ENCODE measurements at regions not wholly inside any gene's neighbourhood (a gene's known extent, or its start where the extent isn't known, plus 50 kb on each side); places are given as distances from the start of the nearest gene placed in this dataset.

DNA sequence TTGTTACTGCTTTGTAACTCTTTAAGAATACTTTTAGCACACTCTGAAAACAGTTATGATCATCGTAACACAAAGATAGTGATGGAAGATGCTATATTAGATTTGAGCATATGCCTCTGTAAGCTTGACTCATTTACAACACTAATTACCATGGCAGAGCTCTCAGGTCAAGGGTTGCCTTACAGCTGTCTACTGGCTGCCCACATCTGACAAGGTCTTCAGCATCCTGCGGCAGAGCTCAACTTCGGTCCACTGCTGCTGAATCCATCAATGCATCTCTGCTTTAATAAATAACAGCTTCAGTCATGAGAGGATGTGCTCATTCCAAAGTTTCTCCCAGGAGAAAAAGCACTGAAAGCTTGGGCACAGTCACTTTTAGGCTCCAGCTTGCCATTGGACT lies 449.4 kb downstream of the RASEF start:
- Histone ChIP-seq H2AFZ (ENCODE audit: low read length) (no peak overlapping the region), H3K79me2 (ENCODE audit: low read length) (no peaks in the 10 kb centered on the region), H3K9ac (ENCODE audit: low read length) (no peak overlapping the region), H3K4me3 (ENCODE audit: low read length) (no peak overlapping the region), H3K27ac (ENCODE audit: low read length) (no peak overlapping the region), H3K4me2 (ENCODE audit: low read depth, low read length, poor library complexity, severe bottlenecking) (no peak overlapping the region), H4K20me1 (ENCODE audit: insufficient read depth, low read depth, low read length) (no peaks in the 10 kb centered on the region), H3K27me3 (ENCODE audit: low read length) (no peaks in the 10 kb centered on the region), H3K4me1 (ENCODE audit: low read length) (no peaks in the 10 kb centered on the region), H3K9me3 (ENCODE audit: low read length) (no peaks in the 10 kb centered on the region), H3K36me3 (ENCODE audit: insufficient read depth, low read length) (no peaks in the 10 kb centered on the region), H3K9me2 (replicated peaks; ENCODE audit: insufficient read depth, low read length) (no peaks in the 10 kb centered on the region)
- DNase-seq = no peak

DNA sequence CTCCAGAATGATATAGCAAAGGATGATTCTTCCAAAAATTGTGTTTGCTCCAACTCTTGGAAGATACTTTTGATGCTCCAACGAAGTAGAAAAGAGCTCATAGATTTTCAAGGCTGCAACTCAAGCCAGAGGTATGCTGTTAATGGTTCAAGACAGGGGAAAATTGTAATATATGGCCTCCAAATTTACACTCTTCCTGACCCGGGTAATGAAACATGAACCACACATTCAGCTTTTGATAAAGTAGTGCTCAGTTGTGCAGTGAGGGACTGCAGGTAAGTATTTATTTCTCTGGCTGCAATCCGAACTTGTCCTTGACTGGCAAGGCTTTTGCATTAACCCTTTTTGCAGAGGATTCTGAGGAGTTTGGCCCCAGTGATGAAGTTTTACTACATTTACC lies 446.4 kb downstream of the RASEF start:
- Histone ChIP-seq H3K4me2 (ENCODE audit: low read depth, low read length, poor library complexity, severe bottlenecking) (no peak overlapping the region), H3K9ac (ENCODE audit: low read length) (no peak overlapping the region), H3K9me2 (replicated peaks; ENCODE audit: insufficient read depth, low read length) (no peaks in the 10 kb centered on the region), H3K79me2 (ENCODE audit: low read length) (no peaks in the 10 kb centered on the region), H4K20me1 (ENCODE audit: insufficient read depth, low read depth, low read length) (no peaks in the 10 kb centered on the region), H3K27ac (ENCODE audit: low read length) (no peak overlapping the region), H3K9me3 (ENCODE audit: low read length) (peaks cover 6% of the 10 kb centered on the region), H2AFZ (ENCODE audit: low read length) (no peak overlapping the region), H3K36me3 (ENCODE audit: insufficient read depth, low read length) (no peaks in the 10 kb centered on the region), H3K27me3 (ENCODE audit: low read length) (no peaks in the 10 kb centered on the region), H3K4me1 (ENCODE audit: low read length) (no peaks in the 10 kb centered on the region), H3K4me3 (ENCODE audit: low read length) (no peak overlapping the region)
- no peak for DNase-seq

DNA sequence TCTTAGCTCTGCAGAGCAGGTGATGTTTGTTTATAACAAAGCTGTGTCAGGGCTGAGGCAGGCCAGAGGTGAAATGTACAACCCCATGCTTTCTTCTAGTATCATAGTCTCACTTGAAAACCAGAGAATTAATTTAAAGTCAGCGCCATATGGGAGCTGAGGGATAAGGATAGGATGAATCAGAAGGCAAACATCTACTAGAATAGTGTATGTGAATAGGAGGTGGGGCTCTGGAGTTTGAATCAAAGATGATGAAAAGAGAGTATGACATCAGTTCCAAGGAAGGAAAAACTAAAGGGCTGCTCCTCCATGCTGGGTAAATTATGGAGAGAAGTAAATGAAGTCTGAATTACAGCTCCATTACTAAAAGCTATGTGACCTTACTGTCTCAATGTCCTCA lies 441.5 kb downstream of the RASEF start:
- no peak overlapping the region for H3K9ac ChIP-seq (ENCODE audit: low read length)
- H3K4me3 ChIP-seq (ENCODE audit: low read length) = no peak overlapping the region
- H3K9me2 ChIP-seq (replicated peaks; ENCODE audit: insufficient read depth, low read length) = no peaks in the 10 kb centered on the region
- H2AFZ ChIP-seq (ENCODE audit: low read length) = no peak overlapping the region
- no peaks in the 10 kb centered on the region for H4K20me1 ChIP-seq (ENCODE audit: insufficient read depth, low read depth, low read length)
- H3K27me3 ChIP-seq (ENCODE audit: low read length) = no peaks in the 10 kb centered on the region
- DNase-seq = no peak
- peaks cover 10% of the 10 kb centered on the region for H3K9me3 ChIP-seq (ENCODE audit: low read length)
- no peaks in the 10 kb centered on the region for H3K36me3 ChIP-seq (ENCODE audit: insufficient read depth, low read length)
- H3K27ac ChIP-seq (ENCODE audit: low read length) = no peak overlapping the region
- H3K4me2 ChIP-seq (ENCODE audit: low read depth, low read length, poor library complexity, severe bottlenecking) = no peak overlapping the region
- no peaks in the 10 kb centered on the region for H3K4me1 ChIP-seq (ENCODE audit: low read length)
- no peaks in the 10 kb centered on the region for H3K79me2 ChIP-seq (ENCODE audit: low read length)

DNA sequence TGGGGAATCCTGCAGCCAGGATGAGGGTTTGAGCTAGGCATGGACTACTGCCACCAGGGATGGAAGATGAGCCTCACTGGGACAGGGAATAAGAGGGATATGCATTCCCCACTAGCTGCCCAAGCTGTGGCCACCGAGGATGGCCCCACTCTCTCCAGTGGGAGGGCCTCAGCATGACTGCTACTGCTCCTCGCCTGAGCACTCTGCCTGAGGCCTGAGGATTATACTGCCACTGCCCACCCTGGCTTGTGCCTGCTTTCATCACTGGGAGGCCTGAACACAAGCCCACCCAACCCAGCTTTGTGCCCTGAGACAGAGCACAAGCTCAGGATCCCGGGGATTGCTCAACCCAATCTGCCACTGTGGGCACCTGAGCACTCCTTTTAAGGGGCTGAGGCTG lies 425.6 kb downstream of the RASEF start:
- no peaks in the 10 kb centered on the region for H3K4me1 ChIP-seq (ENCODE audit: low read length)
- H3K27ac ChIP-seq (ENCODE audit: low read length) = no peak overlapping the region
- H3K9ac ChIP-seq (ENCODE audit: low read length) = no peak overlapping the region
- H3K79me2 ChIP-seq (ENCODE audit: low read length) = no peaks in the 10 kb centered on the region
- H3K9me3 ChIP-seq (ENCODE audit: low read length) = peaks cover 38% of the 10 kb centered on the region
- no peaks in the 10 kb centered on the region for H3K27me3 ChIP-seq (ENCODE audit: low read length)
- H3K36me3 ChIP-seq (ENCODE audit: insufficient read depth, low read length) = no peaks in the 10 kb centered on the region
- no peak overlapping the region for H3K4me2 ChIP-seq (ENCODE audit: low read depth, low read length, poor library complexity, severe bottlenecking)
- no peak overlapping the region for H2AFZ ChIP-seq (ENCODE audit: low read length)
- no peak for DNase-seq
- H4K20me1 ChIP-seq (ENCODE audit: insufficient read depth, low read depth, low read length) = no peaks in the 10 kb centered on the region
- H3K4me3 ChIP-seq (ENCODE audit: low read length) = no peak overlapping the region
- no peaks in the 10 kb centered on the region for H3K9me2 ChIP-seq (replicated peaks; ENCODE audit: insufficient read depth, low read length)

DNA sequence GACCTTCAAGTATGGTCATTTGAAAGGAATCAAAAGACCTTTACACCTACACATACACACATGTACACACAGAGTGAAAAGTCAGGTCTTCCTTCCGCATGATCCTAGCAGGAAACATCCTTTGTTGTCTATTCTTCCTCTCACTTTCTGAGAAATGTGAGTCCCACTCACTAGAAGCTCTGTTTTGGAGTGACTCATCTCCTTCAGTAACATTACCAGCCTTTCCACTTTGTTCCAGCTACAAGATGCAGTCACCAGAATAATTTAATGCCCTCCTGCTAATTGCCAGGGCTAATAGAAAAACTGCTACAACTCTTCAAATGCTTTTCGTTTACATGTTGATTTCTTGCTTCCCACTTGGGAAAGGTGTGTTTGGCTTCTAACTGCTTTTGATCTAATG lies 417.3 kb downstream of the RASEF start:
- Histone ChIP-seq H3K79me2 (ENCODE audit: low read length) (no peaks in the 10 kb centered on the region), H3K4me3 (ENCODE audit: low read length) (no peak overlapping the region), H3K36me3 (ENCODE audit: insufficient read depth, low read length) (no peaks in the 10 kb centered on the region), H3K27ac (ENCODE audit: low read length) (no peak overlapping the region), H4K20me1 (ENCODE audit: insufficient read depth, low read depth, low read length) (no peaks in the 10 kb centered on the region), H3K4me2 (ENCODE audit: low read depth, low read length, poor library complexity, severe bottlenecking) (no peak overlapping the region), H3K4me1 (ENCODE audit: low read length) (no peaks in the 10 kb centered on the region), H3K9ac (ENCODE audit: low read length) (no peak overlapping the region), H3K9me3 (ENCODE audit: low read length) (peaks cover 45% of the 10 kb centered on the region), H2AFZ (ENCODE audit: low read length) (no peak overlapping the region), H3K9me2 (replicated peaks; ENCODE audit: insufficient read depth, low read length) (no peaks in the 10 kb centered on the region), H3K27me3 (ENCODE audit: low read length) (no peaks in the 10 kb centered on the region)
- no peak for DNase-seq

DNA sequence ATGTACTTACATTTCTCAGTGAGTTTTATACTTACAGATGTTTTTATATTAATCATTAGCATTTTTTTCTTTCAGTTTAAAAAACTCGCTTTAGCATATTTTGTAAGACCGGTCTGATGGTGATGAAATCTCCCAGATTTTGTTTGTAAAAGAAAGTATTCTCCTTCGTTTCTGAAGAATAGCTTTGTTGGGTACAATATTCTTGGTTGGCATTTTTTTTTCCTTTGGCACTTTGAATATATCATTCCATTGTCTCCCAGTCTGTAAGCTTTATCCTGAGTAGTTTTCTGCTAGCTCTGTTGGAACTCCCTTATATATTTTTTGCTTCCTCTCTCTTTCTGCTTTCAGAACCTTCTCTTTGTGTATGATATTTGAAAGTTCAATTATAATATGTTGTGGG lies 412.6 kb downstream of the RASEF start:
- Histone ChIP-seq H3K79me2 (ENCODE audit: low read length) (no peaks in the 10 kb centered on the region), H2AFZ (ENCODE audit: low read length) (no peak overlapping the region), H4K20me1 (ENCODE audit: insufficient read depth, low read depth, low read length) (no peaks in the 10 kb centered on the region), H3K9ac (ENCODE audit: low read length) (no peak overlapping the region), H3K27me3 (ENCODE audit: low read length) (no peaks in the 10 kb centered on the region), H3K36me3 (ENCODE audit: insufficient read depth, low read length) (no peaks in the 10 kb centered on the region), H3K4me2 (ENCODE audit: low read depth, low read length, poor library complexity, severe bottlenecking) (no peak overlapping the region), H3K4me3 (ENCODE audit: low read length) (no peak overlapping the region), H3K9me2 (replicated peaks; ENCODE audit: insufficient read depth, low read length) (no peaks in the 10 kb centered on the region), H3K4me1 (ENCODE audit: low read length) (no peaks in the 10 kb centered on the region), H3K27ac (ENCODE audit: low read length) (no peak overlapping the region), H3K9me3 (ENCODE audit: low read length) (peaks cover 24% of the 10 kb centered on the region)
- no peak for DNase-seq

DNA sequence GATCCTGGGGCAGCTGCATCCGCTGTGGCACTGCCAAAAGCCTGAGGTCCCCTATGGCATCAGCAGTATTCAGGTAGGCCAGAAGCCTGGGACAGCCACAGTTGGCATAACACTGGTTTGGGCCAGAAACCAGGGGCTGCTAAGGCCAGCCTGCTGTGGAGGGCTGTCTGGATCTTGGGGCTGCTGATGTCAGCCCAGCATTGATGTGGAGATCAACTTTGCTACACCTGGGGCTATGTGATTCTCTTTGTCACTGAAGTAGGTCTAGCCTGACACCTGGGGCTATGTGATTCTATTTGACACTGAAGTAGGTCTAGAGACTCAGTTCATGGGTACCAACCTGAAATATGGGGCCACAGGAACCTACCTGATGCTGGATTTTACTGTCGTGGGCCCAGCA lies 411.5 kb downstream of the RASEF start:
- Histone ChIP-seq H2AFZ (ENCODE audit: low read length) (no peak overlapping the region), H3K4me3 (ENCODE audit: low read length) (no peak overlapping the region), H3K9me2 (replicated peaks; ENCODE audit: insufficient read depth, low read length) (no peaks in the 10 kb centered on the region), H3K9ac (ENCODE audit: low read length) (no peak overlapping the region), H3K27ac (ENCODE audit: low read length) (no peak overlapping the region), H3K4me2 (ENCODE audit: low read depth, low read length, poor library complexity, severe bottlenecking) (no peak overlapping the region), H4K20me1 (ENCODE audit: insufficient read depth, low read depth, low read length) (no peaks in the 10 kb centered on the region), H3K9me3 (ENCODE audit: low read length) (peaks cover 23% of the 10 kb centered on the region), H3K36me3 (ENCODE audit: insufficient read depth, low read length) (no peaks in the 10 kb centered on the region), H3K79me2 (ENCODE audit: low read length) (no peaks in the 10 kb centered on the region), H3K4me1 (ENCODE audit: low read length) (no peaks in the 10 kb centered on the region), H3K27me3 (ENCODE audit: low read length) (no peaks in the 10 kb centered on the region)
- DNase-seq = no peak

DNA sequence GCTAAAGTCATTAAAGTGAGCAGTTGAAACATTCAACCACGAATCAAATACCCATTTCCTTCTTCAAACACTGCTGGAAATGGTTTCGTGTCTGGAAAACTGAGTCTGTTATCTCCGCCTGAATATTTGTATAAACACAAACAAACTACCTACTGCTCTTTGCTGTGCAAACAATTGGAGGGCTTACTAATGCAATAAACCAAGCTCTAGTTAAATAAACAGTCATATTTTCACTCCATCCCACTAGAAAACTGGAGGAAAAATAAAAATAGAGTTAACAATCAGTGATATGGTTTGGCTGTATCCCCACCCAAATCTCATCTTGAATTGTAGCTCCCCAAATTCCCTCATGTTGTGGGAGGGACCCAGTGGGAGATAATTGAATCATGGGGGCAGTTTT lies 397.6 kb downstream of the RASEF start:
- no peaks in the 10 kb centered on the region for H3K27me3 ChIP-seq (ENCODE audit: low read length)
- H2AFZ ChIP-seq (ENCODE audit: low read length) = no peak overlapping the region
- H3K4me1 ChIP-seq (ENCODE audit: low read length) = no peaks in the 10 kb centered on the region
- no peaks in the 10 kb centered on the region for H3K36me3 ChIP-seq (ENCODE audit: insufficient read depth, low read length)
- no peak for DNase-seq
- H3K9me3 ChIP-seq (ENCODE audit: low read length) = peaks cover 4% of the 10 kb centered on the region
- H3K9ac ChIP-seq (ENCODE audit: low read length) = no peak overlapping the region
- no peaks in the 10 kb centered on the region for H3K9me2 ChIP-seq (replicated peaks; ENCODE audit: insufficient read depth, low read length)
- H3K27ac ChIP-seq (ENCODE audit: low read length) = no peak overlapping the region
- H3K4me2 ChIP-seq (ENCODE audit: low read depth, low read length, poor library complexity, severe bottlenecking) = no peak overlapping the region
- no peaks in the 10 kb centered on the region for H3K79me2 ChIP-seq (ENCODE audit: low read length)
- H3K4me3 ChIP-seq (ENCODE audit: low read length) = no peak overlapping the region
- no peaks in the 10 kb centered on the region for H4K20me1 ChIP-seq (ENCODE audit: insufficient read depth, low read depth, low read length)

DNA sequence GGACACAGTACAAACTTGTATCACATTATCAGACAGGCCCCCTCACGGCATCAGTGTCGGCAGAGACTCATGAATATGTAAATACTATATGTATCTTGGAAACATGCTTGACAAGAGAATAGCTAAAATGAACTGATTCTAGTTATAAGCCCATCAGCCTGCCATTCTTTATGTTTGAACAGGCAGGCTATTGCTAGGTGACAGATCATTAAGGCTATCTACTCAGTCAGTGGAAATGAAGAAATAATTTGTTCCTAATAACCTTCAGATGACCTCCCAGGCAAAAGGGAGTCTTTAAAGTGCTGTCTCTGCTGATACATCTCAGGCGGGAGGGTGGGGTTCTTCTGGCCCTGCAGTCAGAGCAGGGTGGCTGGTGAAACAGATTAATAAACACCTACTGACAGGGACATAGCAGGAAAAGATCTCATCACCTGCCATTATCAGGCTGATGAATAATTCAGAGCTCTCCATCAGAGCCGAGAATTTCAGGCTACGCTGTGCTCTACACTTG lies 394.2 kb downstream of the RASEF start:
- H3K27ac ChIP-seq (ENCODE audit: low read length) = no peak overlapping the region
- no peak overlapping the region for H3K4me3 ChIP-seq (ENCODE audit: low read length)
- no peaks in the 10 kb centered on the region for H3K27me3 ChIP-seq (ENCODE audit: low read length)
- H3K79me2 ChIP-seq (ENCODE audit: low read length) = no peaks in the 10 kb centered on the region
- DNase-seq = no peak
- H3K9ac ChIP-seq (ENCODE audit: low read length) = no peak overlapping the region
- H3K9me2 ChIP-seq (replicated peaks; ENCODE audit: insufficient read depth, low read length) = no peaks in the 10 kb centered on the region
- no peak overlapping the region for H2AFZ ChIP-seq (ENCODE audit: low read length)
- no peaks in the 10 kb centered on the region for H3K4me1 ChIP-seq (ENCODE audit: low read length)
- H3K9me3 ChIP-seq (ENCODE audit: low read length) = peaks cover 2% of the 10 kb centered on the region; the same call in 1 of the 2 replicates
- H4K20me1 ChIP-seq (ENCODE audit: insufficient read depth, low read depth, low read length) = no peaks in the 10 kb centered on the region
- no peaks in the 10 kb centered on the region for H3K36me3 ChIP-seq (ENCODE audit: insufficient read depth, low read length)
- H3K4me2 ChIP-seq (ENCODE audit: low read depth, low read length, poor library complexity, severe bottlenecking) = no peak overlapping the region

All from Karpas-422 (cell line).